ENCODE measurements at regions not wholly inside any gene's neighbourhood (a gene's known extent, or its start where the extent isn't known, plus 50 kb on each side); places are given as distances from the start of the nearest gene placed in this dataset.

- DNase-seq (ENCODE audit: low read depth in 4 of 6, low spot score in 6 of 6) = peak in 1 of 6 donors; percentile 76
- WGBS (ENCODE audit: insufficient coverage) = no CpG with 5 or more reads among the region's 2 CpGs
- H3K4me3 ChIP-seq (ENCODE audit: low read depth, low read length) = no peak overlapping the region
- H3K27me3 ChIP-seq (ENCODE audit: control insufficient read depth, insufficient read depth, low read length) = no peaks in the 10 kb centered on the region
- H3K4me1 ChIP-seq (ENCODE audit: control insufficient read depth, insufficient read depth, low read length) = no peaks in the 10 kb centered on the region
- H3K36me3 ChIP-seq (ENCODE audit: control insufficient read depth, insufficient read depth, low read length) = no peaks in the 10 kb centered on the region
- H3K27ac ChIP-seq (ENCODE audit: low read depth, low read length) = no peak overlapping the region
- H3K9me3 ChIP-seq (ENCODE audit: control insufficient read depth, insufficient read depth, low read length) = no peaks in the 10 kb centered on the region
Observed at GRCh38 chr5:101917166-101917565, 378.9 kb downstream of the SLCO4C1 start.

DNA sequence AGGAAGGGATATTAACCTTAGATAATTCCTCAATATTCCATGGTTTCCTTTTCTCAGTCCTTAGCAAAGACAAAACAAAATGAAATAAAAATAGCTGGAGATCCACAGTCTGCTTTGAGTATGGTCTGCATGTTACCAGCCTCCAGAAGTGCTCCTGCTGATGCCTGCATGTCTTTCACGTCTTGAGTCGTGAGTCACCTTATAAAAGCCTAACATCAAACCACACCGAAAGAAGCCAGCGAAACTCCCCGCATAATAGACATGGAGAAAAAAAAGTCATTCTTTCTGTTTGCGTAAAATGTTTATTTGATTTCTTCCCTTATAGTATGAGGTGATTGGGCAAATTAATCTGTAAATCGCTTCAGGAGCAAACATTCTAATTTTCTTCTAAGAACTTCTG, 380.5 kb downstream of the SLCO4C1 start:
- WGBS (ENCODE audit: insufficient coverage) = no CpG with 5 or more reads among the region's 7 CpGs
- Histone ChIP-seq H3K4me1 (ENCODE audit: control insufficient read depth, insufficient read depth, low read length) (no peaks in the 10 kb centered on the region), H3K27ac (ENCODE audit: low read depth, low read length) (no peak overlapping the region), H3K4me3 (ENCODE audit: low read depth, low read length) (no peak overlapping the region), H3K9me3 (ENCODE audit: control insufficient read depth, insufficient read depth, low read length) (no peaks in the 10 kb centered on the region), H3K36me3 (ENCODE audit: control insufficient read depth, insufficient read depth, low read length) (no peaks in the 10 kb centered on the region), H3K27me3 (ENCODE audit: control insufficient read depth, insufficient read depth, low read length) (no peaks in the 10 kb centered on the region)
- DNase-seq (ENCODE audit: low read depth in 4 of 6, low spot score in 6 of 6) = peak in 1 of 6 donors; percentile 30

- peak in 1 of 6 donors; percentile 25 for DNase-seq (ENCODE audit: low read depth in 4 of 6, low spot score in 6 of 6)
- 18% methylated on average over 1 of the region's 1 CpG for WGBS (ENCODE audit: insufficient coverage)
- no peaks in the 10 kb centered on the region for H3K27me3 ChIP-seq (ENCODE audit: control insufficient read depth, insufficient read depth, low read length)
Observed at GRCh38 chr5:101904736-101905135, 391.3 kb downstream of the SLCO4C1 start.

DNA sequence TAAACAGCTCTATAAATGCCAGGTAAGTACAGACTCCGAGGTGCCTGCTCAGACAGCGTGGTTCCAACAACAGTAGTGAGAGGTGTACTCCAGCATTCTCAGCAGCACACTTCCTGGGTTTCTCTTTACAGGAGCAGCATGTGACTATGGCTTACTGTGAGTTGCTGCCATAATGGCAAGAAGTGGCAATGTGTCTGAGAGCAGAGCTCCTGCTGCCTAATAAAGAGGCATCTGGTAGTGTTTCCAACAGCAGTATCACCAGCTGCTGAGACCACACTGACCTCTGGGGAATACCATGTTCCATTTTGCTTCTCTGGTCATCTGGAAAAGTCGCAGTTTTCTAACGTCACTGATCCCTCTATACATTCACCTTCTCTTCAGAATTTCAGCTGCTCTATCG, 398.2 kb downstream of the SLCO4C1 start:
- DNase-seq (ENCODE audit: low read depth in 4 of 6, low spot score in 6 of 6) = peak in 1 of 6 donors; percentile 38
- Histone ChIP-seq H3K36me3 (ENCODE audit: control insufficient read depth, insufficient read depth, low read length) (no peaks in the 10 kb centered on the region), H3K4me3 (ENCODE audit: low read depth, low read length) (no peak overlapping the region), H3K27ac (ENCODE audit: low read depth, low read length) (no peak overlapping the region), H3K4me1 (ENCODE audit: control insufficient read depth, insufficient read depth, low read length) (no peaks in the 10 kb centered on the region), H3K27me3 (ENCODE audit: control insufficient read depth, insufficient read depth, low read length) (no peaks in the 10 kb centered on the region), H3K9me3 (ENCODE audit: control insufficient read depth, insufficient read depth, low read length) (no peaks in the 10 kb centered on the region)
- WGBS (ENCODE audit: insufficient coverage) = 57% methylated on average over 4 of the region's 5 CpGs

More at GRCh38 chr5:101904736-101905135, 391.3 kb downstream of the SLCO4C1 start:
- Histone ChIP-seq H3K9me3 (ENCODE audit: control insufficient read depth, insufficient read depth, low read length) (no peaks in the 10 kb centered on the region), H3K4me3 (ENCODE audit: low read depth, low read length) (no peak overlapping the region), H3K4me1 (ENCODE audit: control insufficient read depth, insufficient read depth, low read length) (no peaks in the 10 kb centered on the region), H3K36me3 (ENCODE audit: control insufficient read depth, insufficient read depth, low read length) (no peaks in the 10 kb centered on the region), H3K27ac (ENCODE audit: low read depth, low read length) (no peak overlapping the region)

GRCh38 chr5:101894985-101895384, 401.1 kb downstream of the SLCO4C1 start:
- no peaks in the 10 kb centered on the region for H3K27me3 ChIP-seq (ENCODE audit: control insufficient read depth, insufficient read depth, low read length)
- no CpG with 5 or more reads among the region's 1 CpG for WGBS (ENCODE audit: insufficient coverage)

GRCh38 chr5:101878190-101878589, 417.9 kb downstream of the SLCO4C1 start:
- Histone ChIP-seq H3K4me3 (ENCODE audit: low read depth, low read length) (no peak overlapping the region), H3K4me1 (ENCODE audit: control insufficient read depth, insufficient read depth, low read length) (no peaks in the 10 kb centered on the region), H3K36me3 (ENCODE audit: control insufficient read depth, insufficient read depth, low read length) (no peaks in the 10 kb centered on the region), H3K27ac (ENCODE audit: low read depth, low read length) (no peak overlapping the region), H3K9me3 (ENCODE audit: control insufficient read depth, insufficient read depth, low read length) (no peaks in the 10 kb centered on the region), H3K27me3 (ENCODE audit: control insufficient read depth, insufficient read depth, low read length) (no peaks in the 10 kb centered on the region)
- DNase-seq (ENCODE audit: low read depth in 4 of 6, low spot score in 6 of 6) = peak in 1 of 6 donors; percentile 12
- 68% methylated on average over 2 of the region's 2 CpGs for WGBS (ENCODE audit: insufficient coverage)

More at GRCh38 chr5:101894985-101895384, 401.1 kb downstream of the SLCO4C1 start:
- Histone ChIP-seq H3K4me3 (ENCODE audit: low read depth, low read length) (no peak overlapping the region), H3K9me3 (ENCODE audit: control insufficient read depth, insufficient read depth, low read length) (no peaks in the 10 kb centered on the region), H3K36me3 (ENCODE audit: control insufficient read depth, insufficient read depth, low read length) (no peaks in the 10 kb centered on the region), H3K4me1 (ENCODE audit: control insufficient read depth, insufficient read depth, low read length) (no peaks in the 10 kb centered on the region), H3K27ac (ENCODE audit: low read depth, low read length) (no peak overlapping the region)
- DNase-seq (ENCODE audit: low read depth in 4 of 6, low spot score in 6 of 6) = no peak

DNA sequence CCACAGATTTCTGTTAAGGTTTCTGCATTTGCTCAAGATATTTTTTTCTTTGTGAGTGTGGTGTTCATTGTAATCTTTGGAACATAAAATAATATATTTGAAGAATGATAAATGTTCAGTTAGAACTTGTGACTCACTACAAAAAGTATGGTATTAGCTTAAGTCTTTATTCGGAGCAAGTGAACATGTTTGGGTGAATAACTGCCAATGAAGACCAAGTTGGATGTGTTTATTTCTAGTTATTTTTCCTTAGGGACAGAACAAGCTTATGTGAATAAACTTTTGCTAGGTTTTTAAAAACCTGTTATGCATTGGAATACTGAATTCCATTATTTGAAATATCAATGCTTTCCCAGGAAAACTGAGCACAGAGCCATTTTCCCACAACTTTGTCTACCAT, 418.6 kb downstream of the SLCO4C1 start:
- H3K36me3 ChIP-seq (ENCODE audit: control insufficient read depth, insufficient read depth, low read length) = no peaks in the 10 kb centered on the region
- H3K27me3 ChIP-seq (ENCODE audit: control insufficient read depth, insufficient read depth, low read length) = no peaks in the 10 kb centered on the region
- no peak for DNase-seq (ENCODE audit: low read depth in 4 of 6, low spot score in 6 of 6)
- no peaks in the 10 kb centered on the region for H3K4me1 ChIP-seq (ENCODE audit: control insufficient read depth, insufficient read depth, low read length)
- H3K4me3 ChIP-seq (ENCODE audit: low read depth, low read length) = no peak overlapping the region
- no peaks in the 10 kb centered on the region for H3K9me3 ChIP-seq (ENCODE audit: control insufficient read depth, insufficient read depth, low read length)
- no peak overlapping the region for H3K27ac ChIP-seq (ENCODE audit: low read depth, low read length)
- WGBS (ENCODE audit: insufficient coverage) = no CpG with 5 or more reads among the region's 1 CpG

GRCh38 chr5:101866473-101866872, 429.6 kb downstream of the SLCO4C1 start:
- DNase-seq (ENCODE audit: low read depth in 4 of 6, low spot score in 6 of 6) = no peak
- no CpG with 5 or more reads among the region's 1 CpG for WGBS (ENCODE audit: insufficient coverage)
- H3K4me1 ChIP-seq (ENCODE audit: control insufficient read depth, insufficient read depth, low read length) = no peaks in the 10 kb centered on the region
- no peak overlapping the region for H3K4me3 ChIP-seq (ENCODE audit: low read depth, low read length)
- no peaks in the 10 kb centered on the region for H3K9me3 ChIP-seq (ENCODE audit: control insufficient read depth, insufficient read depth, low read length)
- H3K27me3 ChIP-seq (ENCODE audit: control insufficient read depth, insufficient read depth, low read length) = no peaks in the 10 kb centered on the region
- H3K36me3 ChIP-seq (ENCODE audit: control insufficient read depth, insufficient read depth, low read length) = no peaks in the 10 kb centered on the region
- no peak overlapping the region for H3K27ac ChIP-seq (ENCODE audit: low read depth, low read length)

- Histone ChIP-seq H3K27me3 (ENCODE audit: control insufficient read depth, insufficient read depth, low read length) (no peaks in the 10 kb centered on the region), H3K4me3 (ENCODE audit: low read depth, low read length) (no peak overlapping the region), H3K27ac (ENCODE audit: low read depth, low read length) (no peak overlapping the region), H3K36me3 (ENCODE audit: control insufficient read depth, insufficient read depth, low read length) (no peaks in the 10 kb centered on the region), H3K9me3 (ENCODE audit: control insufficient read depth, insufficient read depth, low read length) (no peaks in the 10 kb centered on the region), H3K4me1 (ENCODE audit: control insufficient read depth, insufficient read depth, low read length) (no peaks in the 10 kb centered on the region)
- WGBS (ENCODE audit: insufficient coverage) = 92% methylated on average over 4 of the region's 6 CpGs
- no peak for DNase-seq (ENCODE audit: low read depth in 4 of 6, low spot score in 6 of 6)
Observed at GRCh38 chr5:101860563-101860962, 435.5 kb downstream of the SLCO4C1 start.

GRCh38 chr5:101860145-101860544, 435.9 kb downstream of the SLCO4C1 start:
- no peaks in the 10 kb centered on the region for H3K36me3 ChIP-seq (ENCODE audit: control insufficient read depth, insufficient read depth, low read length)
- no peaks in the 10 kb centered on the region for H3K27me3 ChIP-seq (ENCODE audit: control insufficient read depth, insufficient read depth, low read length)
- DNase-seq (ENCODE audit: low read depth in 4 of 6, low spot score in 6 of 6) = no peak
- no peak overlapping the region for H3K27ac ChIP-seq (ENCODE audit: low read depth, low read length)
- no peak overlapping the region for H3K4me3 ChIP-seq (ENCODE audit: low read depth, low read length)
- no peaks in the 10 kb centered on the region for H3K9me3 ChIP-seq (ENCODE audit: control insufficient read depth, insufficient read depth, low read length)
- no peaks in the 10 kb centered on the region for H3K4me1 ChIP-seq (ENCODE audit: control insufficient read depth, insufficient read depth, low read length)
- 96% methylated on average over 10 of the region's 10 CpGs for WGBS (ENCODE audit: insufficient coverage)
